ENCODE measurements at regions not wholly inside any gene's neighbourhood (a gene's known extent, or its start where the extent isn't known, plus 50 kb on each side); places are given as distances from the start of the nearest gene placed in this dataset.
"Not testable (repeated sequence)": the region's sequence is repeated elsewhere in the genome, so short reads cannot be mapped to it uniquely, and the experiment has no call there.

DNA sequence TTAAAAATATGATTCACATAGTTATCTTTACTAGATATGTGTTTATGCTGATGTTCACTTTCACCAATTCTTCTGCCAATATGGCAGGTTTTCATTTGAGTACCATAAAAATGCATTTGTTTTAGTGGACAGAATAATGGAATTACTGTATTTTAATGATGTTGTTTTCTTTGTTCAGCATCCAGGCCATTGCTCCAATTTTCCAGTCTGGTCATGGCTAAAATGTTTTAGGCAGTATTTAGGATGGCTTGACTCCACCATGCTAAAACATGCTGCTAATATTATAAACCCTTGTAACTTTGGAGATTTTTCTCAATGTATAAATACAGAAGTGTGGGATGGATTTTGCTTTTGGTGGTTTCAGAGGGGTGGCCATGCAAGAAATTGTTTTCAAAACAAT lies 273.0 kb upstream of the RPS23 start:
- DNase-seq (ENCODE audit: low read depth) = no peak

DNA sequence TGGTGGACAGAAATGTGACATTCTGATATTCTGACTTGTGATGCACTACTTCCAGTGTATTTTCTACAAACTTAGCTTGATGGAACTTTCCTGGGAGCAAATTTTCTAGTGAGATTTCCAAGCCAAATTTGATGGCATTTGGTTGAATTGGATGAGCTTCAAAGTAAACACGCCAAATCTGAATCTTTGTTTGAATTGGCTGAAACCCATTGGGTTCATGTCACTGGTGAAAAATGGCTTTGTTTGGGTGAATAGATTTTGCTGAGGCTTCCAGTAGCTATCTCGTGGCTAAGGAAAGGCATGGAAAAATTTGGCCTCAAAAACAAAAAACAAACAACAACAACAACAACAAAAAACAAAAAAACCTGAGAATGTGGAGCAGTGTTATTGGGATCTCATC lies 271.1 kb upstream of the RPS23 start:
- no peak for DNase-seq (ENCODE audit: low read depth)

DNA sequence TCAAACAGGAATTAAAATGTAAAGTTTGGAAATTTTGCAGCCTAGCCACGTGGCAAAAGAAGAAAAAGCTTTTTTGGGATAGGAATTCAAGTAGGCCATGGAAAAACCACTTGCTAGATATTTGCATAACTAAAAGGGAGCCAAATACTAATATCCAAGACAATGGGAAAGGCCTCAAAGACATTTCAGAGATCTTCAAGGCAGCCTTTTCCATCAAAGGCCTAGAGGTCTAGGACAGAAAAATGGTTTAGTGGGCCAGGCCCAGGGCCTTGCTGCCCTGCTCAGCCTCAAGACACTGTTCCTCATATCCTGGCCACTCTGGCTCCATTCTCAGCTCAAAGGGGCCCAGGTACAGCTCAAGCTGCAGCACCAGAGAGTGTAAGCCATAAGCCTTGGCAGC lies 265.9 kb upstream of the RPS23 start:
- no peak for DNase-seq (ENCODE audit: low read depth)

DNA sequence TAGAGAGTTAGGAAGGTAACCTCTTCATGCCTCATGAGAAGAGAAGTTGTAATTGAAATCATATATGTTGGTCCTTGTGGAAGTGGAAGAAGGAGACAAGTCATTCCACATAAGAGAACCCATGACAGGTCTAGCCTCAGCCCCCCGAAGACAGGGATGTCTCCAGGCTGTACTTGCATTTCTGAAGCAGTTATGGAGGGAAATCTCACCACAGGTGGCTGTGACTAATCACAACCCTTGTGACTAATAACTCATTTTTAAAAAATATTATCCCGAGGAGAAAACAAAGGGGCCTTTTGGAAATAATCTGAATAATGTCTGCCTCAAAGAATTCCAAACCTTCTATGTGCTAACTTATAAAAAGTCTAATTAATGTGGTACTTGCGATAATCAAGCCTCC lies 262.1 kb upstream of the RPS23 start:
- DNase-seq (ENCODE audit: low read depth) = no peak

DNA sequence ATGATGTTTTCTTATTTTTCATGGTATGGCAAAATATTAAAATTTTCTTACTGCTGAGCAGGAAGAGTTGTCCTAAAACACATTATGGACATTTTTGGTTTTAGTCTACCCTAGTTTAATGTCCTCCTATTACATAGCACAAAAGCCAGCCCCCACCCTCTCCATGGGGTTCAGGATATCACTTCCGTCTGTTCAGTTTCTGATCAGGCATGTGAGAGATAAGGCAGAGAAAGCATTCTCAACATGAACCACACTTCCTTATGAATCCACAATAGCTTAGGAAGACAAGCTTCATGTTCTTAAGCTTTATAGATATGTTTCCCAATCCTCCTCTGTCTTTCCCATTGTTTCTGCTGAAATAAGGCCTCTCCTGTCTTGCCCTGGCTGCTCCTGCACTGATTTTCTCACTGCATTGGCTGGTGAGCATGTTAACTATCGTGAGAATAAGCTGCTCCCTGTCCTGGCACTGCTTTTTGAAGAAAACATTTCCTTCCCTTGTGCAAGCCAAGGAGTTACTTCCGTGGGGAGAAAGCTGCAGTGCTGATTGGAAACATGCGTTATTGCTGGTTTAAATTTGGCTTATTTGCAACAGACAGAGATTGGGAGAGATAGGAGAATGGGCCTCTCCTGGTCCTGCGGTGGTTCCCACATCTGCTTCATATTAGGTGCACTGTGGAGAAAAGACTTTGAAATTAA lies 260.3 kb upstream of the RPS23 start:
- no peak for DNase-seq (ENCODE audit: low read depth)

DNA sequence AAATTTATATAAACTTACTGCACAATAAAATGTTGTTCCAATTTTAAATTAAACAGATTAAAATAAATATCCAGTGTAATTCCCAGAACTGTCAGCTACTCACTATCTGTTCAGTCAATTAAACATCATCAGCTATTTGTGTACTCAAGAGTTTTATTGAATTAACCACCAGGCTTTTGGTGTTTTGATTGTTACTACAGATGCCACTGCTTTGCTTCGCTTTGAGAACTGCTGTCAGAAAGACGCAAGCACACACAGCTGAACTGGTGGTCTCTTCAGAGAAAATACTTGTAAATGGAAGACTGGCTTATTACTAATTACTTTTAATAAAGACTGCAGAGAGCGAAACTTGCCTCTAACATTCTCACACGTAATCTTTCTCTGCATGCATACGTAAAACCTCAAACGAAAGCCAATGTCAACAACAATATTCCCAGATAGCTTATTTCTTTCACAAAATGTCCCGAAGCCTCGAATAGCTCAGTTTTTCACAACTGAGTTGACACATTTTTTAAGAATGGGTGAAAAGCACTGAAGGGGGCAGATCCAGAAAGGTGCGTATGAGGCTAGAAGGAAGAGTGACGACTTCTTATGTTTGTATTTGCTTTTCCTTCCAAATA lies 259.6 kb upstream of the RPS23 start:
- DNase-seq (ENCODE audit: low read depth) = no peak

DNA sequence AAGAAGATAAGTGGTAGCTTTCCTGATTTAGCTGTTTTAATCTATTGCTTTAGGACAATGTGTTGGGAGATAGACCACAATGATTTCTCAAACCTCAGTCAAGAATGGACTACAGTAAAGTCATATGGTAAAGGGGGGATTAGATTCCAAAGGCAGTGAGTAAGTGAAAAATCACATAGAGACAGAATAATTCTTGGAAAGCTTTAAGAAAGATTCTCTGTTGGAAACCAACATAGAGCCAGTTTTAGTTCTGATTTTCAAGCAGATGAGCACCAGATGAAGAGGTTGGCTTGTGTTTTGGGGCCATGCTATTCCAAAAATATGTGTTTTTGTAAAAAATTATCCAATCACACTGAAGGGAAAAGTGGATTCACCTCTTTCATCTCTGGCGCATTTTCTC lies 256.8 kb upstream of the RPS23 start:
- no peak for DNase-seq (ENCODE audit: low read depth)

DNA sequence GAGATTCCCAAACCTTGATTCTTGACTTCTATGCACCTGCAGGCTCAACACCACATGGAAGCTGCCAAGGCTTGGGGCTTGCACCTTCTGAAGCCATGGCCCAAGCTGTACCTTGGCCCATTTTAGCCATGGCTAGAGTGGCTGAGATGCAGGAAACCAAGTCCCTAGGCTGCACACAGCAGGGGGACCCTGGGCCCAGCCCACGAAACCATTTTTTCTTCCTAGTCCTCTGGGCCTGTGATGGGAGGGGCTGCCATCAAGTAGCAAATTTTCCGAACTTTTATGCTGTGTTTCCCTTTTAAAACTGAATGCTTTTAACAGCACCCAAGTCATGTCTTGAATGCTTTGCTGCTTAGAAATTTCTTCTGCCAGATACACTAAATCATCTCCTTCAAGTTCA lies 253.9 kb upstream of the RPS23 start:
- not testable (repeated sequence) for DNase-seq (ENCODE audit: low read depth)

DNA sequence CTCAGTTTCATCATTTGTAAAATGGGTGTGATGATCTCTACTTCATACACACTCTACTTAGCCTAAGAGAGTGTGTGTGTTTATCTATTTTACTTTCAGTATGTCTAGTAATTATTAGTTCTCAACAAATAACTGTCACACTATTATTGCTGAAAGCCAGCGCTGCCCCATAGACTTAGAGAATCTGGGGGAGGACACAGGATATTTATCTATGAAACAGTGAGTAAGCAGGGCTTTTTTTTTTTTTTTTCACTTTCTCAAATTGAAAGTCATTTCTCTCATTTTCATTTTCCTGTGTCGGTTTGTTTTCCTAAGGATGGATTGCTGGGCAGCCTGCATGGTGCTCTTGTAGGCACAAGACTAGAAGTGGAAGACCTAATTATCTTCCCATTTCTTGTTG lies 248.4 kb upstream of the RPS23 start:
- DNase-seq (ENCODE audit: low read depth) = no peak

DNA sequence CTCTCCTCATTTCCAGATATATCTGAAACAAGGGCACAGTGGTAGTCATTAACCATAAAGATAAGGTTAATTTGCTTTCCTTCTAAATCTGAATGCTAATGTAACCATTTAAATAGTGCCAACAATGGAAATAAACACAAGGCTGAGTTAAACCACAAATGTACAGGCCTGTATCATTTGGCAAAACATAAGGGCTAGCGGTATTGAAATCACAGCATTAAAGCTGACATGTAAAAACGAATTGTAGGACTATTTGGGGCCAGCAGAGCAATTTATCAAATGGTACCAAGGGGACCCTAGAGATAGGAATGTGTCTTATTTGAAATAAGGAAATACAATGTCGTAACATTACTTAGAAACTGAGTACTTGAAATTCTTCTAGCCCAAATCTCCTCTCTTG lies 247.5 kb upstream of the RPS23 start:
- DNase-seq (ENCODE audit: low read depth) = no peak

DNA sequence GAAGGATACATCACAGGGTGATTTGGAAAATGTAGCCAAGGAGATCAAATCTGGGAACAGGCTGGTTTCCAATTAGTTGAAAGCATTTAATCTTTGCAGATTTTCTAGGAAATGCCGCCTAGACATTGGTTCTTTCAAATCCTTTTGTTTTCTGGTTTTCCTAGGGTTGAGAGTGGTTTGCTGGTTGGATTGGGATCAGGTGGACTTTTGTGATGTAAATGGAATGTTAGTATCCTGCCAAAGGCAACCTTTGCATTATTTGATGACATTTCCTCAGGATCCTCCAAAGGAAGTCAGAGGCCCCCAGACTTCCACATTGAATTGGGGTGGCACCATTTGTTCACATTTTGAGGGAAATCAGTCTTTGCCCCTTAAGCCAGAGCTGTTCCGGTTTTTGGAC lies 245.5 kb upstream of the RPS23 start:
- DNase-seq (ENCODE audit: low read depth) = no peak

DNA sequence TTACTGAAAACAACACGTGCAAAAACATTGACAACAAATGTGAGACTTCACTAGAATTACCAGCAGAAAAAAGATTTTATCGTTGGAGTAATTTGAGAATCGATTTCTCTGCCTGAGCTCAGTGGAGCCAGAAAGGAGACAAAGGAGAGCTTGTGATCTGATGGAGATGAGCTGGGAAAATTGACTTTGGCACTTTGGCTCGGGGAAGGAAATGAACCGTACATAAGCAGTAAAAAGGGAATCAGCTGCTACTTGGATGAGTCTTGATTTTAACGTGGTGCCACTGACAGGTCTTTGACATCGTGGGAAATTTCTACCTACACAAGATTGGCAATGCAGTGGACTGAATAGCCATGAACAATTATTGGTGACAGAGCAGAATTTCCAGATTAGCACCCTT lies 244.7 kb upstream of the RPS23 start:
- no peak for DNase-seq (ENCODE audit: low read depth)

DNA sequence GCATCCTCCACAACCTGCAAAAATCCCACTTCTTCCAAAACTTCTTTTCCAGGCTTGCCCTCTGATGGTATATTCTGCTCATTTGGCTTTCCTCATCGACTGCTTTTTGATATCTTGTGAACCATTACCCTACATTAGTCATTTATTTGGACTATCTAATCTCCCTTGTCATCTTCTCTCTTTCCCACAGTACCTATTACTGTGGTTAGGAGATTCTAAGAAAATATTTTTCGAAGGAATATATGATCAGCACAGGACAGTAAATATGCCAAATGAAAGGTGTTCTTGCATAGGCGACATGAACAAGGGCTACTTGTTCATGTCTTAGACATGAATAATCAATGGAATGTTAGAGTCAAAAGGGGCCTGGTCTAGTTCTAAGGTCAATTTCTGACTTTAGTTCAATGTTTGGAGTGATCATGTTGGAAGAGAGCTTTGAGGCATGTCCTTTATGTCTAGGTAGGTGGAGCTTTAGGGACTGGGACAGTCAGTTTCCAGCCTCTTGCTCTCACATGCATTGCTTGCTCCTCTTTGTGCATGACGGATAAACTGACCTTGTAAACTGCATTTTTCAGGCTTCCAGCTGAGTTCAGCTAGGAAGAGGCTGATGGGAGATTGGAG lies 243.4 kb upstream of the RPS23 start:
- no peak for DNase-seq (ENCODE audit: low read depth)

DNA sequence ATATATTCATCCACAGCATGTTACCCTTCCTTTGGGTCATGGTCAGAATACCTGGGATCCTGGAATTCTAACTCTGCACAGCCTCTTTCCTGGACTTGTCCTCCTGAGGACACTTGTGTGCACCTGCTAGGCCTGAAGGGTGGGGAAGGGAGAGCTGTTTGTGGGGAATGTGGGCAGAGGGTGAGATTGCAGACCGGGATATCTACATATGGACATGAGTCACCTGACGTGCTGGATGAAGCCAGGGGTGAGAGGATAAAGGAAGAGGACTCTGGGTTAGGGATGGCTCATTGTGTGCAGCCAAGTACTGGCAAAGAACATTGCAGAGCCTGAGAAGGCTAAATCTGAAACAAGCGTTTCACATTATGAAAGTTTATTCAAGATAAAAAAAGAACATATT lies 241.4 kb upstream of the RPS23 start:
- no peak for DNase-seq (ENCODE audit: low read depth)

DNA sequence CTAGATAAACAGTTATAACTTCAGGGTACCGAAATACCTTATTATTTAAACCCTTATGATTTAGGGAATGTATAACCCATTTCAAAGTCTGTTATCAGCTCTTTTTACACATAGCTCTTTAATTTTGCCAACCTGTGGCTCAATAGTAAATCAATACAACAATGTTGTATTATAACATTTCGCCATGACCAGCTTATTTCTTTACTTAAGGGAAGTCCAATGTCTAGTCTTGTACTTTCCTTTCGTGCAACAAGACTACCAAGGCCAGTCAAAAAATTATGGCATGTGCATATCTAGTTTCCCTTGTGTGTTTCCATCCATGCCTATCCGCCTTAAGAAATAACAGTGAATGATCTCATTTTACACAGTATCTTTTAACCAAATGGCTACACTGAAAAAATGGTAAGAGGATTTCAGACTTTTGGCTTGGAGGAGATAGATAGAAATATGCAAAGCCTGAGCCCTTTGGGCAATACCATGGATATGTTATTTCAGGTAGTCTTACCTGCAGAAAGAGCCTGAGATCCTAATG lies 239.5 kb upstream of the RPS23 start:
- DNase-seq (ENCODE audit: low read depth) = no peak

DNA sequence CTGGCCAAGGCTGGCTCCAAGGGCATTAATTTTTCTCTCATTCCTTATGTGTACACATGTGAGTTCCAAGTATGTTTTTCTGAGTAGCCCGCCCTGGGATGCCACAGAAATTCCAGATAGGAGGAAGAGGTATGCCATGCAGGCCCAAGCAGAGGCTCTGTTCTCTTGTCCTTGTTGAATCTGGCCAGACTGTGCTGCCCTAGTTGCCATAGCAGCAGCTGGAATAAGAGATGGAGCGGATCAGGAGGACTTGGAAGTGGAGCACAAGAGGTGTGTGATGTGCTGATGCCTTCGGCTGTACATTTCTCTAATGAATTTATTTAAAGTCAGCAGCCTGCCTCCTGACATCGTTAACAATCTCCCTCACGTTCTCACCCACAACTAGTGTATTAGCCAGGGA lies 235.6 kb upstream of the RPS23 start:
- DNase-seq (ENCODE audit: low read depth) = no peak

DNA sequence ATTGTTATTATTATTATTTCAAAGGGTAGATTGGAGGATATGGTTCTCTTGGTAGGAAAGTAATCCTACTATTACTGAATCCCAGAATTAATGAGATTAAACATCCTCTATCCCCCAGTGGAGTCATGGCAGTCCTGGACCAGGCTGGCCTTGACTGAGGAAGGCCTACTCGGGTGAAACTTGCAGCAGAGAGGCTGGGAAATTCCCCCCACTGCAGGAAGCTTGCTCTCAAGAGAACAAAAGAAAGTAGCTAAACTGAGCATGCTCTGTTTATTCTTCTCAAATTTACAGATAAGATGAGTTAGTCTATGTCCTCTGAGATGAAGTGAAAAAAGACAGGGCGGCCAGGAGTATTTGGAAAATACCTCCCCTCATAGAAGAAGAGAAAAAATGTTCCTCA lies 233.9 kb upstream of the RPS23 start:
- DNase-seq (ENCODE audit: low read depth) = no peak

DNA sequence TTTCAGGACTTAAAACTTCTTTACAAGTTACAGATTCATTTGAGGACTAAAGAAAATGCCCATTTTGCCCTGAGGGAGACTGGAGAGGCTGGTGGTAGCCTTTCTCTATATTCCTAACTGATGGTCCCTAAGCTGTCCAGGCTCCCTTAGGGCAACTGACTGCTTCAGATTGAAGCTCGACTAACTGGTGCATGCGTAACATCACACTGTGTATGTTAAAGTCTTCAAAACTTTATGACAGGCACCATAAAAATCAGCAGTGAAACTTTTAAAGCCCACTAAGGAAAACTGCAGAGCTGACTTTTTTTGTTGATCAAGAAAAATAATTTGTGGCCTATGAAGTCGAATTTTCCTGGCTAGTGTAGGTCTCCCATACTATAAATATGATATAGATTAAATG lies 233.0 kb upstream of the RPS23 start:
- DNase-seq (ENCODE audit: low read depth) = no peak

DNA sequence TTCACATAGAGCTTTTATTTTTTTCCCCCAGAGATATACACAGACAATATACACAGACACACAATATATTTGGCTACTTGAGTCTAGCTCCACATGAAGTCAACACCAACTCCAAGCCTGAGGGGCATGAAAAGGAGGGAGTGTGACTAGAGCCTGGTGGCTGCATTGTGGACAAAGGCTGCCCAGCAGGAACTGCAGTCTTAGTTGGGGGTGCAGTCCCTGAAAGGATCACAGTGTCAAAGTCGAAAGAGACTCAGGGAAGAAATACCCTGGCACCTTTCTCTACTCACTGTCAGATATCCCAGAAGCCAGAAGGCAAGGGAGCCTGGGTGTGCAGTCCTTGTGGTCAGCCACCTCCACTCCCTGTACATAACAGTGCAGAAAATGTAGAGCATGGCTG lies 231.6 kb upstream of the RPS23 start:
- no peak for DNase-seq (ENCODE audit: low read depth)

DNA sequence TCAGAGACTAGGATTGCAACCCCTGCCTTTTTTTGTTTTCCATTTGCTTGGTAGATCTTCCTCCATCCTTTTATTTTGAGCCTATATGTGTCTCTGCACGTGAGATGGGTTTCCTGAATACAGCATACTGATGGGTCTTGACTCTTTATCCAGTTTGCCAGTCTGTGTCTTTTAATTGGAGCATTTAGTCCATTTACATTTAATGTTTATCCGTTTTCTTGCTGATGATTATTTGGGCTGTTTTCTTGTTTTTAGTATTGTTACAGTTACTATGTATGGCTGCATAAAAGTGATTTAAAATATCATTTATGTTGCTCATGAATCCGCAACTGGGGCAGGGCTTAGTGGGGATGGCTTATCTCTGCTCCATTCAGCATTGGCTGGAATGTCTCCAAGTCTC lies 228.2 kb upstream of the RPS23 start:
- not testable (repeated sequence) for DNase-seq (ENCODE audit: low read depth)

DNA sequence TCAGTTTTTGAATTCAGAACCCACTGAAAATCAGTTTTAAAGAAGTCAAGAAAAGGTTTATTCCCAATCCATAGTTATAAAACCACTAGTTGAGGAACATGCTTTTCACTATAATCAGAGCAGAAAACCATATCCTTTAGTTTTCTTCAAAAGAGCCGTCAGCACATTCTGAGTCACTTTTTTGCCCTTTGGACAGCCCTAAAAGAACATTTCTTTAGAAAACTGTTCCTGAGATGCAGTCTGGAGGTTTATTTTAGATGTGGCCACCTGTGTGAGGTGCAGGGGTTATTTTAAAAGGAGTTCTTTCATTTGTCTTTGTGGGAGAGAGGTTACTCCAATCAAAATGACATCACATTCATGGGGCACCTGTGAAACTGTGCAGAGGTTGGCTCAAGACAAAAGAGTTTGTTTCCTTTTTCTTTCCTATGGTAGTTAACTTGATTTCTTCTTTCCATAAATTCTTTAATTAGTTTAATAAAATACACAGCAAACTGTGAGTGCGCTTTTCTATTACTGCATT lies 221.6 kb upstream of the RPS23 start:
- no peak for DNase-seq (ENCODE audit: low read depth)

DNA sequence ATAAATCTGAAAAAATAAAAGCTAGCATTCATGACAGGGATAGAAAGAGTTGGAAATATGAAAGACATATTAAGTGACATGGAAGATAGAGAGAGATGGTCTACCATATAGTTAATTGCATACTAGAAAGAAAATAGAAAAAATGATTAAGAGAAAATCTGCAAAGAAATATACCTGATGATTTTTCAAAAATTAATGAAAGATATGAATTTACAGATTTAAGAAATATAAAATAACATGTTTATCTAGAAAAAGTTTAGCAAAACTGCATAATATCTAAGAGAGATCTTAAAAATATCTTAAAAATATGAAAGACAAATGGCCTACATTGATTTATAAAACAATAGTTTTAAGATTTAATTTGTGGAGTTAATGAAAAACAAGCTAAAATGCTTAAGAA lies 219.1 kb upstream of the RPS23 start:
- no peak for DNase-seq (ENCODE audit: low read depth)

DNA sequence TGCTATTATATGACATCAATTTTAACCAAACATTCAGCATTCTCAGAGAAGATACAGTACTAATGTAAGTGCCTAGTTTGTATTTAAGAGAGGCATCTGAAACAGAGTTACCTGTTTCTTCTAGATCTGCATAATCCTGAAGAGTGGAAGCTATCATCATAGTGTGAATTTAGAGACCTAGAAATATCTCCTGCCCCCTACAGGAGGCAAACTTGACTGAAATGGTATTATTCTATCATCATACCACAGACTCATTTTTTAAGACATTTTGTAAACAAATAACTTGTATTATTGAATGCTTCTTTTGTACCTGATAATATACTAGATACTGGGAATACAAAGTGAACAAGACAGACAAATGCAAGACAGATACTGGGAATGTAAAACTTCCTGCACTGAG lies 216.8 kb upstream of the RPS23 start:
- no peak for DNase-seq (ENCODE audit: low read depth)

Measured in activated T-helper 1 cell treated with Interleukin-2 at 50 U/mL for 16 hours (primary cell).